Superior temporal gyrus (tissue), 1 donor: ENCODE measurements at regions not wholly inside any gene's neighbourhood (a gene's known extent, or its start where the extent isn't known, plus 50 kb on each side); places are given as distances from the start of the nearest gene placed in this dataset.
"Not testable (repeated sequence)": the region's sequence is repeated elsewhere in the genome, so short reads cannot be mapped to it uniquely, and the experiment has no call there.

ENCODE experiments used
- DNase-seq: peaks from one replicate; pipeline ENCODE4 v3.0.0-alpha.2; 2016; ENCODE audit errors: extremely low spot score

DNA sequence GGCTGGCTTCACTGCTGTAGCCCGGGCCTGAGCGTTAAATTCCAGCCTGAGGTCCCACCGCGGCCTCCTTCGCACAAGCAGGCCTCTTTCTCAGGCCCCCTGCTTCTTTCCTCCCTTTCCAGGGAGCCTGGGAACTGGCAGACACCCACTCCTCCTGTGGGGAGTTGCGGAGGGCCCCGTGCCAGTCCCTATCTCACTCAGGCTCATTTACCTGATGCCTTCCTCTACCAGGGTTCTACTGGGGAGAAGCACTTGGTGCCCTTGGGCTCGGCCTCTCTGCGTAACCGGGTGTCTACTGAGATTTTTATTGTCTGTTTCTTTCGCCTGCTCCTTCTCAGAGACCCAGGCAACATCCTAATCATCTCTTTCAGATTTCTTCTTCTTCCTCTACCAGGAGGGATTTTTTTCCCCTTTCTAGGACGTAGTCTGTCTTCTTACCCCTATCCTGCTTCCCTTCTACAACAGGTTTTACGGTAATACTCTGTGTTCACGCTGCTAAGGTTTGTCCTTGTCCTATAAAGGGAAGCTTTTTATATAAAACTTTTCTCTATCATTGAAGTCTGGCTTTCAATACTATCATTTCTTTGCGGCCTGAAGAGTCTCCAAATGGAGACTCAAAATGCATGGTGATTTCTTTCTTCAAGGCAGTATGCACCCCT, 135.4 kb upstream of the GPR12 start:
- DNase-seq, result no peak

DNA sequence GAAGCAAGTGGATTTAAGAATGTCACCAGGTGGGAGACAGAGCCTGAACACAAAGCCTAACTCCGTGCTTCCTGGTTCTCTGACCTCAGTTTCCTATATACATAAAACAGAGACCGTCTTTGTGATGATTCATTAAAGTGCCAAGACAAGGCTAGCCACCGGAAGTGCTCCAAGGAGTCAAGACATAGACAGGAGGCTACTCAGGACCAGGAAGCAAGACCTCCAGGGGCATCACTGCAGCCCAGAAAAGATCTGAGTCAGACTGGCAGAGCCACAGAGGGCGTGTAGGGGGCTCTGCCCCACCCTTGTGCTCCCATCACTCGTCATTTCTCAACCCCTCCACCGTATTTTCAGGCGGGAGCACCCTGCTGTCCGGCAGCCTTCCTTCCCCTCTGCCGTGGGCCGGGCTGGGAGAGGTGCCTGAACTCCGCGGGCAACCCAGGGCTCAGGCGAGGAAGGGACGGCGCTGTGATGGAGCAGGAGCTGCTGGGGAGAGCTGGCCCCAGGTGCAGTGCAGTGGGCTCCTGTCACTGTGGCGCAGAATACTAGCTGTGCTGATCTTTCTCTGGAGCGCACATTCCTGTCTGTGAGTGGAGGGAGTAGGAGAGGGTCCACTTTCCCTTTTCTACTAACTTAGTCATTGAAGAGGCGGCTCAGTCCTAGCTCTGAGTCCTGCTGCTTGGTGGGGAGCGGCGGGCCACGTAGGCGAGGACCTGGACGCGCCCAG, 134.7 kb upstream of the GPR12 start:
- DNase-seq, result no peak

DNA sequence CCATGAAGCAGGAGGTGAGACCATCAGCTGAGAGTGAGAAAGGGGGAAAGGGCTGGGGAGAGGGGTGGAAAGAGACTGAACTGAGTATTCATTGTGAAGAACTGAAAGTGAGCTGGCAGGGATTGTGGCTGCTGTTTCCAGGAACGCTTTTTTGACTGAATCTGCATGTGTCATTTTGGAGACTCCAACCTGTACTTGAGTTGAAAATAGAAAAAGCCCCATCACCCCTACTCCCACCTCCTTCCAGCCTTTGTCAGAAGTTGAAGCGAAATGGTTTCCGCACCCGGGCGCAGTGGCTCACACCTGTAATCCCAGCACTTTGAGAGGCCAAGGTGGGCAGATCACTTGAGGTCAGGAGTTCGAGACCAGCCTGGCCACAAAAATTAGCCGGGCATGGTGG, 128.0 kb upstream of the GPR12 start:
- DNase-seq, result no peak

DNA sequence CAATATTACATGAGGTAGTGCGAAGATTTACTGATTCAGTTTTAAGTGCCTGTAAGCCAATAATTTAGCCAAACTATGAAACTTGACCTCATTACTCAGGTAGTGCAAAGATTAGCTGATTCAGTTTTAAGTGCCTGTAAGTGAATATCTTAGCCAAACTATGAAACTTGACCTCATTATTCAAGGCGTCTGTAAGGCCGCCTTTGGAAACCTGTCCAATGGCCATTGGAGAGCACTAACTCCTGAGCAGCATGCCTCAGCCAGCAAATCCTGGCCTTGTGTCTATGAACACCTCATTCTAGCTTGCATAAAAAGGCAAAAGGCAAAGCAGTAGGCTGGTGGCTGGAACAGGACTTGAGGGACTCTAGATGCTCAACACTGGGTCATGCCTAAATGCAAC, 127.0 kb upstream of the GPR12 start:
- DNase-seq, result no peak

DNA sequence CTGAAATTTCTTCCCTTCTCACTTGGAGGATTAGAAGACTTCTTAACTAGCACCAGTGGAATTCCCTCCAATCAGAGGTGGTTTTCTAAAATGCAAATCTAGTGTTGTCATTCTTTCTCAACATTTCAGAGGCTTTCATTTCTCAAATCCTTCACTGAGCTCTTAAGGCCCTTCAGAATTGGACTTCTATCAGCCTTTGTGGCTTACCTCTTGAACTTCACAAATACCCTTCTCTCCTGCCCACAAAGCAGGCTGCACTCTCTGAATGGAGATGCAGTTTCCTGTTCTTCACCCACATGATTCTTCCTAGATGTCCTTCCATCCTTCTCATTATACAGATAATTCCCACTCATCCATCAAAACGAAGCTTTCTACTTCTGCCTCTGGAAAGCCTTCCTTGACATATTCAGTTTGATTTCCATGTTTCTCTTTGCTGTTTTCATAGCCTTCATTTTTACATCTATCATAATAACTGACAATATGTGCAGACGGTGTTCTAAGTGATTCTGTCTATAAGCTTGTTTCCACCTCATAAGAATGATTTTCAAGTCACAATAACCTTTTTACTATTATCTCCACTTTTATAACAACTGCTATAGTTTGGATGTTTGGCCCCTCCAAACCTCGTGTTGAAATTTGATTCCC, 123.1 kb upstream of the GPR12 start:
- no peak for DNase-seq

DNA sequence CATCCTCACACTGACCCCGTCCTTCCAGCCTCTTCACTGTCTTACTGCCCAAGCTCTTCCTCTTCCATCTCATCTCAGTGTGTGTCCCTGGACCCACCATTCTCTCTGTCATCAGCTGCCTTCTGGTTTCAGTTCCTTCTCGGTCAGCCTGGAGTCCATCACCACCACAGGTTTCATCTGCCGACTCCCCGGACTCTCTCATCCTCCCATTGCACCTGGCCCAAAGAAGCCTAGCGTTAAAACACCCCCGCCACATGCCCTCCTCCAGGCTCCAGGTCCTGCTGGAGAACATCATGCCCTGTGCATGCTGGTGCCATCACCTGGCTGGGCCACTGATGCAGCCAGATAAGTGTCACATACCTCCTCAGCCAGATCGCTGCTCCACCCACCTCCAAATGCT, 122.1 kb upstream of the GPR12 start:
- no peak for DNase-seq

DNA sequence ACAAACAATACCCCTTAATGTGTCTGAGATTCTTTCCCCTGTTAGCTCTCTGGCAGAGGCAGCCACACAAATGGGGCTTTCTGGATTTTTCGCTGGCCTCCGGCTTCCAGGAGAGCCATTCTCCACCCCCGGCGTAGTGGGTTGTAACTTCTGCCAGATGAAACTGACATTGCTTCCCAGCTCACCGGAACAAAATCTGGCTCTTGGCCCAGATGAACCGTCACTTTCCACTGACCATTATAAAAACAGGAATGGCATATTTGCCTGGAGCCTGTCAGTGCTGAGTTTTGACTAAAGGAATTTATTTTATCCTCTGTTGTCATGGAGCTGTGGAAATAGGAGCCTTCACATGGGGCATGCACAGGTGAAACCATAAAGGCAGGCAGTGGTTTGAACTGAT, 120.6 kb upstream of the GPR12 start:
- DNase-seq, result no peak

DNA sequence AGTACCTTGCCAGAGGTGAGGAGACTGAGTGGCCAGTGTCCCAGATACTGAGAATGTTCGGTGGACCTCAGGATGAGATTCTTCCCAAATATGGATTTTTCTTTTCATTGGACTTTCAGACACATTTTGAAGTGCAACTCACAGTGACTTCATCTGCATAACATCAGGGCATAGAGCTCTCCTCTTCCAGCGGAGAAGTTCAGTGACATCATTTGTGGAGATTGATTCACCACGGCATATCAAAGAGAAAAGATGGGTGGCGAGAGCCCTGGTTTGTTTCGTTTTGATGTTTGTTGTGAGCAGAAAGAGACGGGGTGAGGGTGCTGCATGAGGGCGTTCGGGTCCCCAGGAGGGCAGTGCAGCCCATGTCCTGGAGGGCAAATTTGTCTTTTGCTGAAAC, 120.1 kb upstream of the GPR12 start:
- DNase-seq, result no peak

DNA sequence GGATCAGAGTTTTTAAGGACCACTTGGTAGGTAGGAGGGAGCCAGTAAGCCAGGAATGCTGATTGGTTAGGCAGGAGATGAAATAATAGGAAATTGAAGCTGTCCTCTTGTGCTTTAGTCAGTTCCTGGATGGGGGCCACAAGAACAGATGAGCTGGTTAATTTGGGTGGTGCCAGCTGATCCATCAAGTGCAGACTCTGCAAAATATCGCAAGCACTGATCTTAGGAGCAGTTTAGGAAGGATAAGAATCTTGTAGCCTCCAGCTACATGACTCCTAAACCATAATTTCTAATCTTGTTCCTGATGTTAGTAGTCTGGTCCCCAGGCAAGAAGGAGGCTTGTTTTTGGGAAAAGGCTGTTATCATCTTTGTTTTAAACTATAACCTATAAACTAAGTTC, 117.9 kb upstream of the GPR12 start:
- DNase-seq, result no peak

DNA sequence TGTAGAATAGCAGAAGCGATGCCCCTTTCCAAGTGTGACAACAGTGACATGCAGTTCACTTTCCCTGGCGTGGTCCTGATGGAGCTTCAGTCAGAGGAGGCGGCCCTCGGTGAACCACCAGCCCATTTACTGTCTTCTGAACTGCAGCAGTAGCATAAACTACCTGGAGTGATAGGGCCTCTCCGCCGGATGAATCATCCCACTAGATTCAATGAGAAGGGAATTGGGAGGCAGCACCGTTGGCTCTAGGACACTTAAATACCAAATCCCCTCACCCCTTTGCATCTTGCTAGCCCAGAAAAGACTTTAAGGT, 112.8 kb upstream of the GPR12 start:
- no peak for DNase-seq

DNA sequence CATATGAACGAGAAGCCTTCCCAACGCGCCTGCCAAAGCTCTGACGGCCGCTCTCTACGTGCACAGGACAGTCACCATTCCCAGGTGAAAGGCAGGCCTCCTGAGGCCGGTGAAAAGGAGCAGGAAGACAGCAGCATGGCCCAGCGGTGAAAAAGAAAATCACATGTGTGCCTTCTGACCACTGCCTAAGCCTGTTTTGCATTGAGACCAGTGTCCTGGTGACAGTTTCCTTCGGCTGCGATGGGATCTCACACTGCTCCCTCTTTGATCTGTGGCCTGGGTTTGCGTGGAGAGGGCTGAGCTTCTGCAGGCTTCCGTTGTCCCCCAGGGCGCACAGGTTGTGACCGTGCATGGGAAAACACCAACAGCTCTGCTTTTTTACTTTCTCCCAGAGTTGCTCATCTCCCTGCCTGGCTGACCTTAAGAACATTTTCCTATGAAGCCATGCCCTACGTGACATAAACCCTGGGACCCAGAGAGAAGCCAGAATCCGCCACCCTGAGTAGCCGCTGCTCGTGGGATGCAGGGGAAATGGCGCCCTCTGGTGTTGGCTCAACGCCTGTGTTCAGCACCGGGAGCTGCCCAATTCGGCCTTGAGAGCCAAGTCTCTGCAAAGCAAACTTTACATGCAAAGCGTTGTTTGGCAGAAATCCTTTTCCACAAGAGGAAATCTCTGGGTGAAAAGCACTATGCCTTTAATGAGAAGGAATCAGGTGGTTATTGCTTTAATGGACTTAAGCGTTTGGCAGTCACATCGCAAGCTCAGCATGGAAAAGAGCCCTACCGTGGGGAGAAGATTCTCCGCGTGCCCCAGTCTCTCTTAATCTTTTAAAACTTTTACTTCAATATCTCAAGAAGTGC, 112.2 kb upstream of the GPR12 start:
- peak; percentile 86 for DNase-seq

DNA sequence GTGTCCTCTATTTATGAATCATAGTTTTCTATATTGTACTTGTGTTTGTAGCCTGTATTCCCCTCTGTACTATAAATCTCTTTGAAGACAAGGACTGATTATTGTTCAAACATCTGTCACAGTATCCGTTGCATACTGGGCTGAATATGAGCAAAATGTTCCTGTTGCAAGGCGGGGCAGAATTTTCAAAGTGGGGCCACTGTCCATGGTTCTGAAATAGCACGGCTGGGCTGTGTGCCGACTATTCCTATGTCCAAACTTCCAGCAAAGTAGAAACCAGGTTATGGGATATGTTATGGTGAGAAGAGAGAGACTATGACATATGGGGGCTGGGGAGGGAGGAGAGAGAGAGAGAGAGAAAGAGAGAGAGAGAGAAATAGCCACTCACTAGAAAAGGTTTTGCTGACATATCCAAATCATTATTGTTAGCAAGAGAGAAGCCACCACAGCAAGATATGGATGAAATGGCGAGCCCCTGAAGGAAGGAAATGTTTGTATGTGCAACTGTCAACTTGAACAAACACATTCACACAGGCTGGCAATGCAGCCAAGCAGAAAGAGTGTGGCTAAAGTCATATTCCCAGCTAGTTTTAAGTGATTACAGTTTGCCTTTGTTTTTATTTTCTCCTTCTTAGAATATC, 107.0 kb upstream of the GPR12 start:
- peak; percentile 48 for DNase-seq

DNA sequence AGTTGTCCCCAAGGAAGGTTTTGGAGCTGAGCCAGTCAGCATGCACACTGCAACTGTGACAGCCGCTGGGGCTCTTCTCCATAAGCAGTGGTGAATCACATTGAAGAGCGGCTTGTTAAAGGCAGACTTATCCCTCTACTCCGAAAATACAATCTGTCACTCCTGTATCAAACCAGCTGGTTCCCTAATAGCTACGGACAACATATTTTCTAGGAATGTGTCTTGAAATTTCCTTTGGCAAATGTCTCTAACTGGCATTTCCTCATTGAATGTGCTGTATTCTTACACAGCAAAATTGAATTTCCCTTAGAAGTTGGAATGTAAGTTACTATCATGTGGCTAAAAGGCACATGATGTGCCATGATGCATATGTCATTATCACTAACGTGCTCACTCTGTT, 104.0 kb upstream of the GPR12 start:
- no peak for DNase-seq

DNA sequence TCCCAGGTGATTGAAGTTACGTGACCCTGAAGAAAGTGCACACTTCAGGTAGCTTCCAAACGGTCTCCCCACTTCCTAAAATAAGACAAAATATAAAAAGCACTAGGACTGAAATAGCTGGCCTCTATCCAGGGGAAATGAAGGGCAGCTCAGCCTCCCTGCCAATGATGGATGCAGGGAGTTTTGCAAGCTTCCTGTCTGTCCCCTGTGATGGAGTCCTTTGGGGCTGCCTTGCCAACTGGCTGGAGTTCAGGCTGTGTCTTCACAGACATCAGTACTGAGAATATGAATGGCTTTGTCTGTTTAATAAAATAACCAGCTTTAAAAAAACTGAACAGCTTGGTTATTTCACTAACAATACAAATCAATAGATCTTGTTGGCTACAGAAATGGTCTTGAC, 101.4 kb upstream of the GPR12 start:
- no peak for DNase-seq

DNA sequence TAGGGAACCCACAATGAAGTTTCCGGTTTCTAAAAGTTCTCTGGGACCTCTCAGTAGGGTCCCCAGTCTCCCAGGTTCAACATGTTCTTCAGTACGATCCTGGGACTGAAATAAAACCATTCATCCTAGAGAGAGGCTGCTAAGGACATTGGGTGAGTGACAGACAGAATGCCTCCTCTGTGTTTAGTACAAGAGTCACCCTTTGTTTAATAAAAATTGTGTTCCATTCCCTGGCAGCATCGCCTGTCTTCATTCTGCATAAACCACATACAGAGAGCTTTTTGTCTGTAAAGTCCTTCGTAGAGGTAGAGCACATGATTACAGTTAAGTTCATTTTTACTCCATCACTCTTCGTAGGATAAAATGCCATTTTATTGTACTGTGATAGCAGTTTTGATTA, 95.3 kb upstream of the GPR12 start:
- DNase-seq, result peak; percentile 93

DNA sequence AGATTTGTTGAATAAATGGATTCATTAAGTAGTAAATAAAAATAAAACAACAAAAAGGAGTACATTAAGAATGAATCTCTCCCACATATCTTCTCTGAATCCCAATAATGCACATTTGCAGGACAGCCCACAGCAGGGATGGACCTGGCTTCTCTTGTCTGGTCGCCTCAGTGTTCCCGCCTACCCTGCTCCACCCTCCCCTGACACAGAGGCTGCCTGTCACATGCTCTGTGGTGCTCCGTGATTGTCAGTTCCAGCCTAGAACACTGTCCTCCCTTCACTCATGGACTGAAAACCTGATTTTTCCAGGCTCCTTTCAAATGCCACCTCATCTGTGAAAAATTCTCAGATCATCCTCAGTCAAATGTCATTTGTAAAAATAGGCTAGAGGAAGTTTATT, 94.5 kb upstream of the GPR12 start:
- peak; percentile 90 for DNase-seq

DNA sequence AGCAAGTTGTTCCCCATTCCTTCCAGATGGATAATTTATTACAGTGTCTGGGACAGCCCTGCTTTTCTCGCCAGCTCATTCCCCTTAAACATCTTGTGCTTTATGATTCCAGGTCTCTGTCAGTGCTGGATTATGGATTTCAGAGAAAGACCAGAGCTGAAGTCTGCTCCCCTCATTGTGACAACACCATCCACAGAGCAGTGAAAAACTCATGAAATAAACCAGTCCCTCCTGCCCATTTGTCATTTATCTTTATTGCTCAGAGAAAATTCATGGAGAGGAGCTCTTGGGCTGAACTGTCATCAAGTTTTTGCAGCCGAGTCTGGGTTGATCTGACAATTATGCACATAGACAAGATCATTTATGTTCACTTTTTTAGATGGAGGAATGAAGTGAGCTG, 92.7 kb upstream of the GPR12 start:
- no peak for DNase-seq

DNA sequence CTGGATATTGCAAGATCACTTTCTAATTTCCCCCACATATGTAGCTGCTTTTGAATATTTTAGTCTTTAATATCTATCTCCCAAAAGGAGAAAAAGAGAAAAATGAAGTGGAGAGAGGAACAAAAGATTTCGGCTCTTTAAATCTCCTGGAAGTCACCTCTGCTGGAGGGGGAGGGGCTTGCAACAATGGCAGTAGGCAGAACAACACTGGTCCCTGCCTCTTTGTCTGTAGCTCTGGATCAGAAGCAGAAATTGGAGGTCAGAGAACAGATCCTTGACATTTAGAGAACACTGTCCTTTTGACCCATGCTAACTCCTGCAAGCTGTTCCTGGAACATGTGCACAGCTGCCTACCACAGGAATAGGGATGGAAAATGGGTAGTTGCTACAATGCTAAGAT, 86.7 kb upstream of the GPR12 start:
- no peak for DNase-seq

DNA sequence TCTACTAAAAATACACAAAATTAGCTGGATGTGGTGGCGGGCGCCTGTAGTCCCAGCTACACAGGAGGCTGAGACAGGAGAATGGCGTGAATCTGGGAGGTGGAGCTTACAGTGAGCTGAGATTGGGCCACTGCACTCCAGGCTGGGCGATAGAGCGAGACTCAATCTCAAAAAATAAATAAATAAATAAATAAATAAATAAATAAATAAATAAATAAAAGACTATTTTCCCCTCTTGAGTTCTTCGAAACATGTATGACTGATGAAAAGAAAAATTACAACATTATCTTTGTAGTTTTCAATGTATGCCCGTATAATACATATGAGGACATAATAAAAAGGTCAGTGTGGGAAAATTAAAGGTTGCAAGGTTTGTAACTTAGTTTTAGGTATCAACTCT, 84.5 kb upstream of the GPR12 start:
- not testable (repeated sequence) for DNase-seq

DNA sequence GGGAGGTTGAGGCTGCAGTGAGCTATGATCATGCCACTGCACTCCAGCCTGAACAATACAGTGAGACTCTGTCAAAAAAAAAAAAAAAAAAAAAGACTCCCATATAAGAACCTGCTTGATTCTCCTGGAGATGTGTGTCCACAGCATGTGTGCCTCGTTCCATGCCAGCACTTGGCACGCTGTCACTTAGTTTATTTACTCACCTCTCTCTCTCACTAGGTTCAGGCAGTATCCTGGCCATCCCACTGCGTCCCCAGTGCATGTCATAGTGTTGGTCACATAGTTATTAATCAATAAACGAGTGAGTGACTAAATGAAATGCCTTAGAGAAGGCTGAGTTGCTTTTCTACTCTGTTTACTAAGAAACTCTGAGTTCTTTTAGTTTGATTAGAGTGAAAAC, 79.1 kb upstream of the GPR12 start:
- no peak for DNase-seq

DNA sequence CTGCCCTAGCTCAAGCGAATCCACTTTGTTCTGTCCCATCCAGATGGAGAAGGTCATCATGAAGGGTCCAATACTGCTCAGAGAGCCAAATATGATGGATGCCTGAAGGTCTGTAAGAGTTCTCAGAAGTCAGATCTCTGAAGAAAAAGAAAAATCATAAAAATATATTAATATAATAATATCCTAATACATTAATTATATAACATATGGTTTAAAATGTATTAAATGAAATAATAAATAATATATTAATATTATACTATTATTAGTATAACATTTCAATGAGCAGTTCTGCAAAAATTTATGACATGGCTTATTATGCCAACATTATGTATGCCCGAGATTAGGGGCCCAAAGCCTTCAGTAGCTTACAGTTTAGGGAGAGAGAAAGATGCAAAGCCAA, 78.2 kb upstream of the GPR12 start:
- no peak for DNase-seq

DNA sequence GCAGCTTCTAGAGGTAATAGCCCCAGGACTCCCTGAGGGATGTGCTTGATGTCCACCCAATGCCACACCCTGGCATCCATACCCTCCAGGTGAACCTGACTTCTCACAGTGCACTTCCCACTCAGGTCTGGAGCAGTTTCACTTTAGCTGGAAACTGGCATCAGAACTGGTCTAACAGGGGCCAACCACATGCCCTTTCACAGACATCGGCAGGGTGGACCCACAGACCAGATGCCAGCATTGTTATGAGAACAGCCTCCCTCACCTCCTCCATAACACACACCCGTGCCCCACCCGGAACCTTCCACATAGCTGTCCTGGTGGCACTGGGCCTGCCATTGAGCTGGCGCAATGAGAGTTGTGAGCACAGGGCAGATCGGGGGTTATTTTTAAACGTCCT, 77.4 kb upstream of the GPR12 start:
- no peak for DNase-seq
